Epithelial cell of proximal tubule (primary cell): ENCODE measurements at regions not wholly inside any gene's neighbourhood (a gene's known extent, or its start where the extent isn't known, plus 50 kb on each side); places are given as distances from the start of the nearest gene placed in this dataset.
"Not testable (repeated sequence)": the region's sequence is repeated elsewhere in the genome, so short reads cannot be mapped to it uniquely, and the experiment has no call there.

ENCODE experiments used
- DNase-seq: peaks from one replicate; pipeline ENCODE4 v3.0.0-alpha.2; 2011; ENCODE audit warnings: low read depth
- H3K4me3 ChIP-seq: 2 replicates; pipeline ENCODE4 v1.5.1; 2011; ENCODE audit warnings: low read depth, mild to moderate bottlenecking, low read length
- TF ChIP-seq, protein P1 (sequence below): conservative IDR thresholded peaks from 2 replicates; pipeline ENCODE4 v1.5.1; 2012; ENCODE audit warnings: low read depth, mild to moderate bottlenecking, low read length

DNA sequence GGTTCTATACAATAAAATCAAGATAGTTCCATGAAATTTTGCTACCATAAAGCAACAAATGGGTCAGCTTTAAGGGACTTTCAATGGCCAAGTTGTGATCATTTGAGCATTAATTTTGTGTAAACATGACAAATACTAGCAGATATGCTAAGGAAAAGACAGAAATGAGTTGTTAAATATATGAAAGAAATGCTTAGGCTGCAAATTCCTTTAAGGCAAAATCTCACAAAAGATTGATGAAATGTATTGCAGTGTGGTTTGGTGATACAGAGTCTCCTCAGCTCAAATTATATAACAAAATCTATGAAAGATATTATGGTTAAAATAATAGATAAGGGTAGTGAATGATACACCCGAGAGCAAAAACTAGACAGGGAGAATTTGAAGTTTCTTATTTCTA, 377.2 kb downstream of the RAP2B start:
- no peak overlapping the region for H3K4me3 ChIP-seq
- no peak for DNase-seq
- TF ChIP-seq, protein P1, sequence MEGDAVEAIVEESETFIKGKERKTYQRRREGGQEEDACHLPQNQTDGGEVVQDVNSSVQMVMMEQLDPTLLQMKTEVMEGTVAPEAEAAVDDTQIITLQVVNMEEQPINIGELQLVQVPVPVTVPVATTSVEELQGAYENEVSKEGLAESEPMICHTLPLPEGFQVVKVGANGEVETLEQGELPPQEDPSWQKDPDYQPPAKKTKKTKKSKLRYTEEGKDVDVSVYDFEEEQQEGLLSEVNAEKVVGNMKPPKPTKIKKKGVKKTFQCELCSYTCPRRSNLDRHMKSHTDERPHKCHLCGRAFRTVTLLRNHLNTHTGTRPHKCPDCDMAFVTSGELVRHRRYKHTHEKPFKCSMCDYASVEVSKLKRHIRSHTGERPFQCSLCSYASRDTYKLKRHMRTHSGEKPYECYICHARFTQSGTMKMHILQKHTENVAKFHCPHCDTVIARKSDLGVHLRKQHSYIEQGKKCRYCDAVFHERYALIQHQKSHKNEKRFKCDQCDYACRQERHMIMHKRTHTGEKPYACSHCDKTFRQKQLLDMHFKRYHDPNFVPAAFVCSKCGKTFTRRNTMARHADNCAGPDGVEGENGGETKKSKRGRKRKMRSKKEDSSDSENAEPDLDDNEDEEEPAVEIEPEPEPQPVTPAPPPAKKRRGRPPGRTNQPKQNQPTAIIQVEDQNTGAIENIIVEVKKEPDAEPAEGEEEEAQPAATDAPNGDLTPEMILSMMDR, result no peak

DNA sequence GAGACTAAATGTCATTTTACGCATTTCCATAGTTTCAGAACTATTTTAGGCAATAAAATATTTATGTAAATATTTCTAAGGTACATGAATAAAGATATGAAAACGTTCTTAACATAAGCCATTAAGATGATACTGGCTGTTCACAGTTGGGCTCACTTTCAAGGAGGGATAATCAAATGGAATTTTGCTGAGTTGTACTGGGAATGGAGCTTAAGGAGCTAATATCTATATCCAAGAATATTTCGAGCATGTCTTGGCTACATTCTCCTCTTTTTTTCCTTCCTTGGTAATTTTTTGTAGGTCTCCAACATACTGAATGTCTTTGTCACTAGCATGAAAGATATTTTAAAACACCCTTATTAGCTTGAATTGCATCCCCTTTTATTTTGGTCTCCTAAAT, 383.4 kb downstream of the RAP2B start:
- TF ChIP-seq, protein P1, result no peak
- no peak overlapping the region for H3K4me3 ChIP-seq
- no peak for DNase-seq

DNA sequence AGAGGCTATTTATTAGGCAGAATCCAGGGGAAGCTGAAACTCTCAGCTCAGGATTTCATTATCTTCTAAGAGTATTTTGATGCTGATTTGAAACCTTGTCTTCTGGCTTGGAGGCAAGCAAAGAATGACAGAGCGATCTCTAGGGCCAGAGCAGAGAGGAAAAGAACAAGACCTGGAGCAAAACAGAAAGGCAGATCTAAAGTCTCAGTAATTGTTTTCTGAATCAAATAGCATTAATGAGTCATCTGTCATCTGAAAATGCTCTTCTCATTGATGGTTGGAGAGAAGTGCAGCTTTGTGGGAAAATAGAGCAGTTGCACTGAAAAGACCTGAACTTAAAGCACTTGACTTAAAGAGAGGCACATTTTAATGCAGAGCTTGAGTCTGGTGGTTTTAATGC, 385.9 kb downstream of the RAP2B start:
- no peak for DNase-seq
- no peak overlapping the region for H3K4me3 ChIP-seq
- TF ChIP-seq, protein P1, result no peak

DNA sequence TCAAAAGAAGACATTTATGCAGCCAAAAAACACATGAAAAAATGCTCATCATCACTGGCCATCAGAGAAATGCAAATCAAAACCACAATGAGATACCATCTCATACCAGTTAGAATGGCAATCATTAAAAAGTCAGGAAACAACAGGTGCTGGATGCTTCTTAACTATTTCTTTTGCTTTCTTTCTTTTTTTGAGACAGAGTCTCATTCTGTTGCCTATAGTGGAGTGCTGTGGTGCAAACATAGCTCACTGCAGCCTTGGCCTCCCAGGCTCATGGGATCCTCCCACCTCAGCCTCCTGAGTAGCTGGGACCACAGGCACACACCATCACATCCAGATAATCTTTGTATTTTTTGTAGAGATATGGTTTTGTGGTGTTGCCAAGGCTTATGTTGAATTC, 387.7 kb downstream of the RAP2B start:
- not testable (repeated sequence) for H3K4me3 ChIP-seq, DNase-seq

DNA sequence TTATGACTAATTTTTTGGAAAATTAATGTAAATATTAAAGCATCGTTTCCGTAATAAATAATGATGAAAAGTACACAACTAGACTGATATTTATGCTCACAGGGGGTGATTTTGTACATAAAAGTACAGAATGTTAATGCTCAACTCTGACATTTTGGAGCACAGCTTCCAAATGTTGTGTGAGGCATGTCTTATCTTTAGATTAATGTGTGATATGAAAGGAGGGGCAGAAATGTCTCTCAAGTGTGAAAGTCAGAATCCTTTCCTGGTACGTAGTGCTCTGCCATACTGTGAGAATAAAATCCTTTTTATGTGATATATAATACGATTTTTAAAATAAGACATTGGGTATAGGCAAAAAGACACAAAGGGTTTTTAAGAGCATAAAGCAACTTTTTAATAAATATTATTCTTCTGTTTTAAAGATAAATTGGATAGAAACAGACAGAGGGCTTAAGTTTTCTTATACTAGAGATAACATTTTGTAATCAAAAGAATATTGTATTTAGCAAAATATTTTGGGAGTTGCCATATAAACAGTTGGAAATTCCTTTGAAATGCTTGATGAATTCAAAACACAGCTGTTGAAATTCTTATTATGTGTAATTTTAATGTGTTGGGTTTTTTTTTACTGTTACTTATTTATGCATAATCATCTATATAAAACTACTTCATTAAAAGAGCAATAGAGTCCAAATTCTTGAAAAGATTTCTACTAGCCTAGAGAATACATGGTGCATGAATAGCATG, 389.7 kb downstream of the RAP2B start:
- DNase-seq, result no peak
- H3K4me3 ChIP-seq, result no peak overlapping the region
- TF ChIP-seq, protein P1, result no peak

DNA sequence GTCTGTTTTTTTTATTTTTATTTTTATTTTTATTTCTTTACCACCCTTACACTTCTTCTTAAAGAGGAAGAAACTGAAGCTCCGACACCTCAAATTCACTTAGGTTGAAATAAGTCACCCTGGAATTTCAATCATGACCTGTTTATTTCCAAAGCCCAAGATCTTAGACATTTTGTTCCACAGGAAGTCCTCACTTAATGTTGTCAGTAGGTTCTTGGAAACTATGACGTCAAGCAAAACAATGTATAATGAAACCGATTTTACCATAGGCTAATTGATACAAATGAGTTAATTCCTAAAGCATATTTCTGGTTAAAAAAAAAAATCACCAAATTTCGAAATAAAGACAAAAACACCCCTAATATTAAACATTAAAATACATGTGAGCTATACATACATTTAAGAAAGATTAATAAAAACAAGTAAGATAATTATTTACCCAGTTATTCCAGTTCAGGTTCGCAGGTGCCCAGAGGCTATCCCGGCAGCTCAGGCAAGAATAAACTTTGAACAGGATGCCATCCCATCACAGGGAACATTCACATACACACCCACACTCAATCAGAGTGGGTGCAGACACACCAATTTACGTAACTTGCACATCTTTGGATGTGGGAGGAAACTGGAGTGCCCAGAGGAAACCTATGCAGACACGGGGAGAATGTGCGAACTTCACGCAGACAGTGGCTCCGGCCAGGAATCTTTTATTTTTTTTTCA, 391.0 kb downstream of the RAP2B start:
- no peak overlapping the region for H3K4me3 ChIP-seq
- DNase-seq, result no peak
- TF ChIP-seq, protein P1, result no peak

DNA sequence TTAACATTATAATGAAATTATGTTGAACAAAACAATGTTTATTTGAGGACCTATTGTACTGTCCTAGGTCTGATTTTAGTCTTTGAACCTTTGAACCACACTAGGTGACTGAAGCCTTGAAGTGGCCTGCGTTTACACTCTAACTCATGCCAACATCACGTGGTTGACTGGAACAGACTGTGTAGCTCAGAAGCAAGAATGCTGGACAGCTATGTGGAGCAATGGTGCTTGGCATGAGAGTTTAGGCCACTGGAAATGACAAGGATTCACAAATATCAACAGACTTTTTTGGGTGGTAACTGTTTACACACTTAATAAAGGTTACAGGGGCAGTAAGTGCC, 391.5 kb downstream of the RAP2B start:
- no peak overlapping the region for H3K4me3 ChIP-seq
- no peak for DNase-seq
- TF ChIP-seq, protein P1, result no peak
